ENCODE measurements at regions not wholly inside any gene's neighbourhood (a gene's known extent, or its start where the extent isn't known, plus 50 kb on each side); places are given as distances from the start of the nearest gene placed in this dataset.

- no peaks in the 10 kb centered on the region for H3K9me3 ChIP-seq (replicated peaks; ENCODE audit: low read length)
- no peak overlapping the region for H3K9ac ChIP-seq (ENCODE audit: low read depth, low read length)
- no peak overlapping the region for H3K4me3 ChIP-seq (ENCODE audit: low read length)
- no peaks in the 10 kb centered on the region for H3K36me3 ChIP-seq (ENCODE audit: insufficient read depth, low read length)
- H3K4me2 ChIP-seq (ENCODE audit: low read length): peak overlapping the region; percentile 27
- no peaks in the 10 kb centered on the region for H3K4me1 ChIP-seq (ENCODE audit: control insufficient read depth, insufficient read depth, low read length)
- H3K27me3 ChIP-seq (ENCODE audit: control insufficient read depth, insufficient read depth, low read length): peaks cover 51% of the 10 kb centered on the region
These were observed 289.7 kb downstream of the PBX3 start for GRCh38 chr9:126036881-126037291.

GRCh38 chr9:126038790-126039189 is 287.8 kb upstream of the MVB12B start:
- no peaks in the 10 kb centered on the region for H3K9me3 ChIP-seq (replicated peaks; ENCODE audit: low read length)

GRCh38 chr9:126043681-126044080 is 282.9 kb upstream of the MVB12B start:
- H3K9me3 ChIP-seq (replicated peaks; ENCODE audit: low read length): peaks cover 5% of the 10 kb centered on the region
- H3K9ac ChIP-seq (ENCODE audit: low read depth, low read length): no peak overlapping the region
- H3K4me3 ChIP-seq (ENCODE audit: low read length): no peak overlapping the region
- H3K27me3 ChIP-seq (ENCODE audit: control insufficient read depth, insufficient read depth, low read length): peaks cover 47% of the 10 kb centered on the region
- no peak overlapping the region for H3K4me2 ChIP-seq (ENCODE audit: low read length)
- H3K4me1 ChIP-seq (ENCODE audit: control insufficient read depth, insufficient read depth, low read length): no peaks in the 10 kb centered on the region
- H3K36me3 ChIP-seq (ENCODE audit: insufficient read depth, low read length): no peaks in the 10 kb centered on the region

More at GRCh38 chr9:126038790-126039189, 287.8 kb upstream of the MVB12B start:
- Histone ChIP-seq H3K36me3 (ENCODE audit: insufficient read depth, low read length) (no peaks in the 10 kb centered on the region), H3K27me3 (ENCODE audit: control insufficient read depth, insufficient read depth, low read length) (peaks cover 61% of the 10 kb centered on the region), H3K4me2 (ENCODE audit: low read length) (no peak overlapping the region), H3K4me3 (ENCODE audit: low read length) (no peak overlapping the region), H3K4me1 (ENCODE audit: control insufficient read depth, insufficient read depth, low read length) (no peaks in the 10 kb centered on the region), H3K9ac (ENCODE audit: low read depth, low read length) (no peak overlapping the region)

GRCh38 chr9:126049088-126049487 is 277.5 kb upstream of the MVB12B start:
- no peaks in the 10 kb centered on the region for H3K36me3 ChIP-seq (ENCODE audit: insufficient read depth, low read length)

GRCh38 chr9:126049896-126050604 is 276.6 kb upstream of the MVB12B start:
- Histone ChIP-seq H3K27me3 (ENCODE audit: control insufficient read depth, insufficient read depth, low read length) (peaks cover 34% of the 10 kb centered on the region), H3K9ac (ENCODE audit: low read depth, low read length) (no peak overlapping the region), H3K4me1 (ENCODE audit: control insufficient read depth, insufficient read depth, low read length) (no peaks in the 10 kb centered on the region), H3K9me3 (replicated peaks; ENCODE audit: low read length) (peaks cover 5% of the 10 kb centered on the region), H3K4me2 (ENCODE audit: low read length) (no peak overlapping the region), H3K4me3 (ENCODE audit: low read length) (no peak overlapping the region), H3K36me3 (ENCODE audit: insufficient read depth, low read length) (no peaks in the 10 kb centered on the region)

More at GRCh38 chr9:126049088-126049487, 277.5 kb upstream of the MVB12B start:
- peaks cover 5% of the 10 kb centered on the region for H3K9me3 ChIP-seq (replicated peaks; ENCODE audit: low read length)
- H3K9ac ChIP-seq (ENCODE audit: low read depth, low read length): no peak overlapping the region
- H3K4me2 ChIP-seq (ENCODE audit: low read length): no peak overlapping the region
- peaks cover 32% of the 10 kb centered on the region for H3K27me3 ChIP-seq (ENCODE audit: control insufficient read depth, insufficient read depth, low read length)
- H3K4me1 ChIP-seq (ENCODE audit: control insufficient read depth, insufficient read depth, low read length): no peaks in the 10 kb centered on the region
- H3K4me3 ChIP-seq (ENCODE audit: low read length): no peak overlapping the region

- Histone ChIP-seq H3K9me3 (replicated peaks; ENCODE audit: low read length) (peaks cover 5% of the 10 kb centered on the region), H3K9ac (ENCODE audit: low read depth, low read length) (no peak overlapping the region), H3K36me3 (ENCODE audit: insufficient read depth, low read length) (no peaks in the 10 kb centered on the region), H3K4me3 (ENCODE audit: low read length) (no peak overlapping the region), H3K4me1 (ENCODE audit: control insufficient read depth, insufficient read depth, low read length) (no peaks in the 10 kb centered on the region), H3K4me2 (ENCODE audit: low read length) (no peak overlapping the region), H3K27me3 (ENCODE audit: control insufficient read depth, insufficient read depth, low read length) (peaks cover 40% of the 10 kb centered on the region)
These were observed 276.0 kb upstream of the MVB12B start for GRCh38 chr9:126050605-126050990.

- H3K4me2 ChIP-seq (ENCODE audit: low read length): no peak overlapping the region
- no peak overlapping the region for H3K9ac ChIP-seq (ENCODE audit: low read depth, low read length)
- no peak overlapping the region for H3K4me3 ChIP-seq (ENCODE audit: low read length)
- no peaks in the 10 kb centered on the region for H3K4me1 ChIP-seq (ENCODE audit: control insufficient read depth, insufficient read depth, low read length)
- H3K9me3 ChIP-seq (replicated peaks; ENCODE audit: low read length): no peaks in the 10 kb centered on the region
- peaks cover 50% of the 10 kb centered on the region for H3K27me3 ChIP-seq (ENCODE audit: control insufficient read depth, insufficient read depth, low read length)
- H3K36me3 ChIP-seq (ENCODE audit: insufficient read depth, low read length): no peaks in the 10 kb centered on the region
These were observed 275.0 kb upstream of the MVB12B start for GRCh38 chr9:126051446-126052130.

GRCh38 chr9:126052791-126053190 is 273.8 kb upstream of the MVB12B start:
- Histone ChIP-seq H3K4me2 (ENCODE audit: low read length) (no peak overlapping the region), H3K4me1 (ENCODE audit: control insufficient read depth, insufficient read depth, low read length) (no peaks in the 10 kb centered on the region), H3K27me3 (ENCODE audit: control insufficient read depth, insufficient read depth, low read length) (peaks cover 56% of the 10 kb centered on the region), H3K9me3 (replicated peaks; ENCODE audit: low read length) (no peaks in the 10 kb centered on the region), H3K9ac (ENCODE audit: low read depth, low read length) (no peak overlapping the region), H3K4me3 (ENCODE audit: low read length) (no peak overlapping the region), H3K36me3 (ENCODE audit: insufficient read depth, low read length) (no peaks in the 10 kb centered on the region)

GRCh38 chr9:126053913-126054312 is 272.7 kb upstream of the MVB12B start:
- Histone ChIP-seq H3K36me3 (ENCODE audit: insufficient read depth, low read length) (no peaks in the 10 kb centered on the region), H3K9ac (ENCODE audit: low read depth, low read length) (no peak overlapping the region), H3K4me3 (ENCODE audit: low read length) (no peak overlapping the region), H3K4me1 (ENCODE audit: control insufficient read depth, insufficient read depth, low read length) (no peaks in the 10 kb centered on the region), H3K9me3 (replicated peaks; ENCODE audit: low read length) (no peaks in the 10 kb centered on the region), H3K27me3 (ENCODE audit: control insufficient read depth, insufficient read depth, low read length) (peaks cover 67% of the 10 kb centered on the region), H3K4me2 (ENCODE audit: low read length) (no peak overlapping the region)

GRCh38 chr9:126055381-126055985 is 271.1 kb upstream of the MVB12B start:
- Histone ChIP-seq H3K27me3 (ENCODE audit: control insufficient read depth, insufficient read depth, low read length) (peaks cover 72% of the 10 kb centered on the region), H3K4me1 (ENCODE audit: control insufficient read depth, insufficient read depth, low read length) (no peaks in the 10 kb centered on the region), H3K4me2 (ENCODE audit: low read length) (no peak overlapping the region), H3K9ac (ENCODE audit: low read depth, low read length) (no peak overlapping the region), H3K36me3 (ENCODE audit: insufficient read depth, low read length) (no peaks in the 10 kb centered on the region), H3K9me3 (replicated peaks; ENCODE audit: low read length) (no peaks in the 10 kb centered on the region), H3K4me3 (ENCODE audit: low read length) (no peak overlapping the region)

GRCh38 chr9:126056312-126057021 is 270.2 kb upstream of the MVB12B start:
- H3K4me2 ChIP-seq (ENCODE audit: low read length): no peak overlapping the region
- no peak overlapping the region for H3K4me3 ChIP-seq (ENCODE audit: low read length)
- H3K9ac ChIP-seq (ENCODE audit: low read depth, low read length): no peak overlapping the region
- no peaks in the 10 kb centered on the region for H3K9me3 ChIP-seq (replicated peaks; ENCODE audit: low read length)
- no peaks in the 10 kb centered on the region for H3K36me3 ChIP-seq (ENCODE audit: insufficient read depth, low read length)
- H3K27me3 ChIP-seq (ENCODE audit: control insufficient read depth, insufficient read depth, low read length): peaks cover 77% of the 10 kb centered on the region
- H3K4me1 ChIP-seq (ENCODE audit: control insufficient read depth, insufficient read depth, low read length): no peaks in the 10 kb centered on the region
